ENCODE measurements at regions not wholly inside any gene's neighbourhood (a gene's known extent, or its start where the extent isn't known, plus 50 kb on each side); places are given as distances from the start of the nearest gene placed in this dataset.

GRCh38 chr1:97004743-97005142, 283.2 kb downstream of the PTBP2 start (continued):
- no peak for TF ChIP-seq ZBTB33 (IDR thresholded peaks at IDR 0.05; ENCODE audit: extremely low read depth, insufficient replicate concordance, low read length)
- TF ChIP-seq JUND (IDR thresholded peaks at IDR 0.05), result no peak
- TF ChIP-seq CTCF (IDR thresholded peaks at IDR 0.05 in 2 of 3, conservative IDR thresholded peaks at IDR 0.05 in 1 of 3; ENCODE audit: borderline replicate concordance in 1 of 3, insufficient read depth in 1 of 3, low read depth in 2 of 3, low read length in 2 of 3), result no peak

- Histone ChIP-seq H3K79me2 (ENCODE audit: insufficient read depth, low read length) (no peaks in the 10 kb centered on the region), H3K27ac (ENCODE audit: low read depth, low read length) (no peak overlapping the region), H4K20me1 (ENCODE audit: insufficient read depth) (no peaks in the 10 kb centered on the region), H3K4me2 (ENCODE audit: low read length) (no peak overlapping the region), H3K9me2 (ENCODE audit: insufficient read depth) (no peaks in the 10 kb centered on the region), H3K9me3 (ENCODE audit: control insufficient read depth in 1 of 2, insufficient read depth in 1 of 2, low read depth in 1 of 2, low read length in 2 of 2) (no peaks in the 10 kb centered on the region), H3K4me3 (replicated peaks in 1 of 2; ENCODE audit: low read depth in 1 of 2, low read length in 2 of 2) (no peak overlapping the region), H3K27me3 (ENCODE audit: insufficient read depth, low read length) (no peaks in the 10 kb centered on the region), H3K4me1 (ENCODE audit: control insufficient read depth in 1 of 2, insufficient read depth in 2 of 2, low read length in 2 of 2) (no peaks in the 10 kb centered on the region), H3K36me3 (ENCODE audit: control insufficient read depth in 1 of 2, insufficient read depth in 2 of 2, low read length in 2 of 2) (no peaks in the 10 kb centered on the region), H2AFZ (ENCODE audit: low read depth, low read length, poor library complexity, severe bottlenecking) (no peak overlapping the region), H3K9ac (ENCODE audit: low read length) (no peak overlapping the region)
- no peak for DNase-seq (ENCODE audit: low read depth, low spot score)
- POLR2A ChIA-PET, result no interaction called here
- ATAC-seq, result no peak
- CTCF ChIA-PET, result no interaction called here
- intact Hi-C loops (cut with micrococcal nuclease), result no loop called here
- RAD21 ChIA-PET (ENCODE audit: low non-redundant PET in 1 of 2, low total read pairs in 2 of 2, uncharacterized antibody in 2 of 2, unreplicated experiment in 2 of 2), result no interaction called here
- BruUV-seq (replicated peaks), result no TSS peak
- no peak for TF ChIP-seq CBX3 (IDR thresholded peaks at IDR 0.05; ENCODE audit: low read depth)
- TF ChIP-seq CTCF (IDR thresholded peaks at IDR 0.05 in 2 of 3, conservative IDR thresholded peaks at IDR 0.05 in 1 of 3; ENCODE audit: borderline replicate concordance in 1 of 3, insufficient read depth in 1 of 3, low read depth in 2 of 3, low read length in 2 of 3), result no peak
- no peak for TF ChIP-seq EGR1 (IDR thresholded peaks at IDR 0.05; ENCODE audit: low read depth)
- no peak for TF ChIP-seq ATF3 (IDR thresholded peaks at IDR 0.05)
- no peak for TF ChIP-seq ZFX (IDR thresholded peaks at IDR 0.05)
- no peak for TF ChIP-seq ELF1 (IDR thresholded peaks at IDR 0.05; ENCODE audit: borderline replicate concordance, low read depth)
- TF ChIP-seq EZH2phosphoT487 (IDR thresholded peaks at IDR 0.05; ENCODE audit: borderline replicate concordance), result no peak
- TF ChIP-seq POLR2AphosphoS5 (IDR thresholded peaks at IDR 0.05; ENCODE audit: low read depth, low read length), result no peak
- no peak for TF ChIP-seq FOSL1 (IDR thresholded peaks at IDR 0.05; ENCODE audit: low read depth)
- TF ChIP-seq EZH2 (IDR thresholded peaks at IDR 0.05), result no peak
- no peak for TF ChIP-seq CEBPB (IDR thresholded peaks at IDR 0.05; ENCODE audit: low read depth)
- TF ChIP-seq JUND (IDR thresholded peaks at IDR 0.05), result no peak
- TF ChIP-seq TCF7L2 (IDR thresholded peaks at IDR 0.05; ENCODE audit: borderline replicate concordance, extremely low read depth, insufficient read depth, insufficient read length), result no peak
Measured at GRCh38 chr1:97006044-97006661, 284.6 kb downstream of the PTBP2 start.

Data from HCT116 (cell line).